Erythroblast (primary cell): ENCODE measurements at regions not wholly inside any gene's neighbourhood (a gene's known extent, or its start where the extent isn't known, plus 50 kb on each side); places are given as distances from the start of the nearest gene placed in this dataset.

ENCODE experiments used
- GATA1 ChIP-seq: IDR thresholded peaks from 2 replicates; pipeline ENCODE4 v1.6.1; 2011; ENCODE audit warnings: low read depth, mild to moderate bottlenecking, control low read depth, low read length, moderate library complexity
- POLR2A ChIP-seq: IDR thresholded peaks from 2 replicates; pipeline ENCODE4 v1.6.1; 2011; ENCODE audit warnings: mild to moderate bottlenecking, low read length

DNA sequence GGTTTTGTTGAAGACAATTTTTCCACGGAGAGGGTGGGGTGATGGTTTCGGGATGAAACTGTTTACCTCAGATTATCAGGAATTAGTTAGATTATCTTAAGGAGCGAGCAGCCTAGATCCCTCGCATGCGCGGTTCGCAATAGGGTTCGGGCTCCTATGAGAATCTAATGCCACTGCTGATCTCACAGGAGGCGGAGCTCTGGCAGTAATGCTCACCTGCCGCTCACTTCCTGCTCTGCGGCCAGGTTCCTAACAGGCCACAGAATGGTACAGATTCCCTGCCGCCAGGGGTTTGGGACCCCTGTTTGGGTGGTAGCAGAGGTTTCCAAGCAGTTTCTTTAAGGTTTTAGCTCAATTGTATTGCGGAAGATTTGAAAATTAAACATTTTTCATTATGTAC lies 439.8 kb upstream of the OR4E1 start:
- TF ChIP-seq POLR2A (no peak), GATA1 (no peak)
